ENCODE measurements at regions not wholly inside any gene's neighbourhood (a gene's known extent, or its start where the extent isn't known, plus 50 kb on each side); places are given as distances from the start of the nearest gene placed in this dataset.

GRCh38 chr17:53891726-53892125, 69.0 kb downstream of the KIF2B start:
- Mint-ChIP-seq H3K4me3 (no peak overlapping the region), H3K36me3 (ENCODE audit: low read depth) (no peaks in the 10 kb centered on the region), H3K27ac (no peak overlapping the region), H3K4me1 (no peaks in the 10 kb centered on the region), H3K27me3 (no peaks in the 10 kb centered on the region), H3K9me3 (peaks cover 5% of the 10 kb centered on the region)
- ChIA-PET POLR2A (no interaction called here), CTCF (no interaction called here)
- DNase-seq = no peak

- ChIA-PET POLR2A (no interaction called here), CTCF (no interaction called here)
- Mint-ChIP-seq H3K27me3 (no peaks in the 10 kb centered on the region), H3K36me3 (ENCODE audit: low read depth) (no peaks in the 10 kb centered on the region), H3K4me1 (no peaks in the 10 kb centered on the region), H3K27ac (no peak overlapping the region), H3K9me3 (peaks cover 5% of the 10 kb centered on the region), H3K4me3 (no peak overlapping the region)
- no peak for DNase-seq
Measured at GRCh38 chr17:53892222-53892621, 69.5 kb downstream of the KIF2B start.

- CTCF ChIA-PET = no interaction called here
Measured at GRCh38 chr17:53894591-53894990, 71.9 kb downstream of the KIF2B start.

GRCh38 chr17:53896047-53896446, 73.3 kb downstream of the KIF2B start:
- H3K4me3 Mint-ChIP-seq = no peak overlapping the region

More at GRCh38 chr17:53894591-53894990, 71.9 kb downstream of the KIF2B start:
- no peaks in the 10 kb centered on the region for H3K27me3 Mint-ChIP-seq
- no peak overlapping the region for H3K27ac Mint-ChIP-seq
- DNase-seq = no peak
- POLR2A ChIA-PET = no interaction called here
- H3K36me3 Mint-ChIP-seq (ENCODE audit: low read depth) = no peaks in the 10 kb centered on the region
- H3K9me3 Mint-ChIP-seq = peaks cover 7% of the 10 kb centered on the region
- no peaks in the 10 kb centered on the region for H3K4me1 Mint-ChIP-seq
- H3K4me3 Mint-ChIP-seq = no peak overlapping the region

GRCh38 chr17:53900951-53901350, 78.2 kb downstream of the KIF2B start:
- no peaks in the 10 kb centered on the region for H3K4me1 Mint-ChIP-seq
- no peak overlapping the region for H3K4me3 Mint-ChIP-seq
- CTCF ChIA-PET = no interaction called here
- no peaks in the 10 kb centered on the region for H3K27me3 Mint-ChIP-seq
- peaks cover 22% of the 10 kb centered on the region for H3K9me3 Mint-ChIP-seq
- no peak overlapping the region for H3K27ac Mint-ChIP-seq
- H3K36me3 Mint-ChIP-seq (ENCODE audit: low read depth) = no peaks in the 10 kb centered on the region
- DNase-seq = no peak
- POLR2A ChIA-PET = no interaction called here

More at GRCh38 chr17:53896047-53896446, 73.3 kb downstream of the KIF2B start:
- Mint-ChIP-seq H3K27ac (no peak overlapping the region), H3K27me3 (no peaks in the 10 kb centered on the region), H3K36me3 (ENCODE audit: low read depth) (no peaks in the 10 kb centered on the region), H3K9me3 (peaks cover 13% of the 10 kb centered on the region), H3K4me1 (no peaks in the 10 kb centered on the region)
- ChIA-PET POLR2A (no interaction called here), CTCF (no interaction called here)
- DNase-seq = no peak

GRCh38 chr17:53907435-53907834, 84.7 kb downstream of the KIF2B start:
- POLR2A ChIA-PET = no interaction called here
- CTCF ChIA-PET = no interaction called here
- no peak overlapping the region for H3K27ac Mint-ChIP-seq
- no peaks in the 10 kb centered on the region for H3K36me3 Mint-ChIP-seq (ENCODE audit: low read depth)
- no peak overlapping the region for H3K4me3 Mint-ChIP-seq
- H3K27me3 Mint-ChIP-seq = no peaks in the 10 kb centered on the region
- DNase-seq = no peak
- H3K4me1 Mint-ChIP-seq = no peaks in the 10 kb centered on the region
- H3K9me3 Mint-ChIP-seq = peaks cover 14% of the 10 kb centered on the region

GRCh38 chr17:53909802-53910201, 87.1 kb downstream of the KIF2B start:
- no peak for DNase-seq
- Mint-ChIP-seq H3K4me3 (no peak overlapping the region), H3K36me3 (ENCODE audit: low read depth) (no peaks in the 10 kb centered on the region), H3K9me3 (peaks cover 12% of the 10 kb centered on the region), H3K27ac (no peak overlapping the region), H3K4me1 (no peaks in the 10 kb centered on the region), H3K27me3 (no peaks in the 10 kb centered on the region)
- POLR2A ChIA-PET = no interaction called here
- CTCF ChIA-PET = no interaction called here

GRCh38 chr17:53912117-53912516, 89.4 kb downstream of the KIF2B start:
- DNase-seq = no peak
- Mint-ChIP-seq H3K27me3 (no peaks in the 10 kb centered on the region), H3K9me3 (peaks cover 7% of the 10 kb centered on the region), H3K4me3 (no peak overlapping the region), H3K27ac (no peak overlapping the region), H3K36me3 (ENCODE audit: low read depth) (no peaks in the 10 kb centered on the region), H3K4me1 (no peaks in the 10 kb centered on the region)
- ChIA-PET CTCF (no interaction called here), POLR2A (no interaction called here)

- CTCF ChIA-PET = no interaction called here
- Mint-ChIP-seq H3K4me3 (no peak overlapping the region), H3K27me3 (no peaks in the 10 kb centered on the region), H3K27ac (no peak overlapping the region), H3K4me1 (no peaks in the 10 kb centered on the region), H3K36me3 (ENCODE audit: low read depth) (no peaks in the 10 kb centered on the region), H3K9me3 (peaks cover 3% of the 10 kb centered on the region)
- no peak for DNase-seq
- POLR2A ChIA-PET = no interaction called here
Measured at GRCh38 chr17:53919356-53919755, 96.6 kb downstream of the KIF2B start.

- ChIA-PET POLR2A (no interaction called here), CTCF (no interaction called here)
- H3K9me3 Mint-ChIP-seq = peaks cover 10% of the 10 kb centered on the region
- no peak overlapping the region for H3K27ac Mint-ChIP-seq
- H3K4me1 Mint-ChIP-seq = no peaks in the 10 kb centered on the region
- no peak overlapping the region for H3K4me3 Mint-ChIP-seq
- H3K36me3 Mint-ChIP-seq (ENCODE audit: low read depth) = no peaks in the 10 kb centered on the region
- no peaks in the 10 kb centered on the region for H3K27me3 Mint-ChIP-seq
- no peak for DNase-seq
Measured at GRCh38 chr17:53924530-53925455, 102.1 kb downstream of the KIF2B start.

- no peak for DNase-seq
- POLR2A ChIA-PET = no interaction called here
- Mint-ChIP-seq H3K36me3 (ENCODE audit: low read depth) (no peaks in the 10 kb centered on the region), H3K9me3 (peaks cover 17% of the 10 kb centered on the region), H3K4me3 (no peak overlapping the region), H3K27me3 (no peaks in the 10 kb centered on the region), H3K4me1 (no peaks in the 10 kb centered on the region), H3K27ac (no peak overlapping the region)
- CTCF ChIA-PET = no interaction called here
Measured at GRCh38 chr17:53932386-53932785, 109.7 kb downstream of the KIF2B start.

GRCh38 chr17:53934931-53935330, 112.2 kb downstream of the KIF2B start:
- CTCF ChIA-PET = no interaction called here
- no peak for DNase-seq
- POLR2A ChIA-PET = no interaction called here
- Mint-ChIP-seq H3K27ac (no peak overlapping the region), H3K27me3 (no peaks in the 10 kb centered on the region), H3K36me3 (ENCODE audit: low read depth) (no peaks in the 10 kb centered on the region), H3K4me3 (no peak overlapping the region), H3K9me3 (peaks cover 12% of the 10 kb centered on the region), H3K4me1 (no peaks in the 10 kb centered on the region)

- Mint-ChIP-seq H3K4me3 (no peak overlapping the region), H3K9me3 (peaks cover 6% of the 10 kb centered on the region), H3K27ac (no peak overlapping the region), H3K4me1 (no peaks in the 10 kb centered on the region), H3K36me3 (ENCODE audit: low read depth) (no peaks in the 10 kb centered on the region), H3K27me3 (no peaks in the 10 kb centered on the region)
- ChIA-PET POLR2A (no interaction called here), CTCF (no interaction called here)
- no peak for DNase-seq
Measured at GRCh38 chr17:53941231-53941630, 118.5 kb downstream of the KIF2B start.

- ChIA-PET CTCF (no interaction called here), POLR2A (no interaction called here)
- Mint-ChIP-seq H3K4me1 (no peaks in the 10 kb centered on the region), H3K9me3 (peaks cover 6% of the 10 kb centered on the region), H3K4me3 (no peak overlapping the region), H3K27ac (no peak overlapping the region), H3K27me3 (no peaks in the 10 kb centered on the region), H3K36me3 (ENCODE audit: low read depth) (no peaks in the 10 kb centered on the region)
- no peak for DNase-seq
Measured at GRCh38 chr17:53942436-53942835, 119.7 kb downstream of the KIF2B start.

All from activated CD4-positive, alpha-beta memory T cell treated with anti-CD3 and anti-CD28 coated beads, Interleukin-2, amount 10 ng/mL, durations not matched to agents 7 days and 5 days (primary cell).